GM23338 (cell line): ENCODE measurements at regions not wholly inside any gene's neighbourhood (a gene's known extent, or its start where the extent isn't known, plus 50 kb on each side); places are given as distances from the start of the nearest gene placed in this dataset.

ENCODE experiments used
- EZH2 ChIP-seq: fragments of 200-600 bp; sonication (generic); IDR thresholded peaks from one replicate; pipeline ENCODE4 v1.8.0; 2017; ENCODE audit warnings: antibody characterized with exemption, mild to moderate bottlenecking, low read depth; ENCODE audit not compliant: unreplicated experiment
- JUNB ChIP-seq: IDR thresholded peaks from one replicate; pipeline ENCODE4 v1.6.1; 2016; ENCODE audit warnings: antibody characterized with exemption; ENCODE audit not compliant: unreplicated experiment
- POLR2AphosphoS5 ChIP-seq: IDR thresholded peaks from 2 replicates; pipeline ENCODE4 v1.6.1; 2016; ENCODE audit warnings: antibody characterized with exemption, low read depth
- TF ChIP-seq, protein P1 (sequence below), 2 experiments: fragments of 200-600 bp in 1 of 2; sonication (generic) in 1 of 2; conservative IDR thresholded peaks; 2 replicates each; pipeline versions ENCODE4 v1.5.1 to v1.6.1; 2016 to 2017; ENCODE audit warnings: antibody characterized with exemption in 2 of 2, low read depth in 2 of 2, mild to moderate bottlenecking in 2 of 2, moderate library complexity in 1 of 2

DNA sequence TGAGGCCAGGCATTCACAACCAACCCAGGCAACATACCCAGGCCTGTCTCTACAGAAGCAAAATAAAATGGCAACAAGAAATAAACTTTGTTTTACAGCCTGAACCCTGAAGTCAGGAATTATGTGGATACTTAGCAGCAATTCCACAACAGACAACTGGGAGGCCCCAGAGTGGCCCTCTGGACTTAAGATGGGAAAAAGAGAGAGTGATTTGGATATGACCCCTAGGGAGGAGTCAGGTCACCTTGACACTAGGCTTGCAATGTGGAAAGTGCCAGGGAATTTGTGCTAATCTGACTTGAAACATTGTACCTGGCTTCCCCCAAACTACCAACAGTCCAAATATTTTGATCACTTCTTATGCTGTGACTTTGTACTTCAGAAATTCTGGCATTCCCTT lies 193.1 kb downstream of the PARM1 start:
- TF ChIP-seq, protein P1, sequence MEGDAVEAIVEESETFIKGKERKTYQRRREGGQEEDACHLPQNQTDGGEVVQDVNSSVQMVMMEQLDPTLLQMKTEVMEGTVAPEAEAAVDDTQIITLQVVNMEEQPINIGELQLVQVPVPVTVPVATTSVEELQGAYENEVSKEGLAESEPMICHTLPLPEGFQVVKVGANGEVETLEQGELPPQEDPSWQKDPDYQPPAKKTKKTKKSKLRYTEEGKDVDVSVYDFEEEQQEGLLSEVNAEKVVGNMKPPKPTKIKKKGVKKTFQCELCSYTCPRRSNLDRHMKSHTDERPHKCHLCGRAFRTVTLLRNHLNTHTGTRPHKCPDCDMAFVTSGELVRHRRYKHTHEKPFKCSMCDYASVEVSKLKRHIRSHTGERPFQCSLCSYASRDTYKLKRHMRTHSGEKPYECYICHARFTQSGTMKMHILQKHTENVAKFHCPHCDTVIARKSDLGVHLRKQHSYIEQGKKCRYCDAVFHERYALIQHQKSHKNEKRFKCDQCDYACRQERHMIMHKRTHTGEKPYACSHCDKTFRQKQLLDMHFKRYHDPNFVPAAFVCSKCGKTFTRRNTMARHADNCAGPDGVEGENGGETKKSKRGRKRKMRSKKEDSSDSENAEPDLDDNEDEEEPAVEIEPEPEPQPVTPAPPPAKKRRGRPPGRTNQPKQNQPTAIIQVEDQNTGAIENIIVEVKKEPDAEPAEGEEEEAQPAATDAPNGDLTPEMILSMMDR (conservative IDR thresholded peaks at IDR 0.05; ENCODE audit: low read depth in 2 of 2) = no peak; a peak in 1 of 4 replicates
- TF ChIP-seq POLR2AphosphoS5 (no peak), JUNB (no peak), EZH2 (no peak)
